ENCODE measurements at regions not wholly inside any gene's neighbourhood (a gene's known extent, or its start where the extent isn't known, plus 50 kb on each side); places are given as distances from the start of the nearest gene placed in this dataset.
A peak's percentile ranks its signal among the peaks of the same experiment; 100 is the strongest.
"Not testable (repeated sequence)": the region's sequence is repeated elsewhere in the genome, so short reads cannot be mapped to it uniquely, and the experiment has no call there.

- peak; percentile 31 for DNase-seq (ENCODE audit: low spot score)
These were observed 296.7 kb upstream of the USP25 start for GRCh38 chr21:15433091-15433490.

- no peak for DNase-seq (ENCODE audit: low spot score)
These were observed 295.4 kb upstream of the USP25 start for GRCh38 chr21:15434163-15434905.

- no peak for DNase-seq (ENCODE audit: low spot score)
These were observed 293.8 kb upstream of the USP25 start for GRCh38 chr21:15436031-15436430.

- peak; percentile 67 for DNase-seq (ENCODE audit: low spot score)
These were observed 291.9 kb upstream of the USP25 start for GRCh38 chr21:15437883-15438282.

- DNase-seq (ENCODE audit: low spot score), result no peak
These were observed 290.1 kb upstream of the USP25 start for GRCh38 chr21:15439726-15440125.

GRCh38 chr21:15441060-15441493 is 288.7 kb upstream of the USP25 start:
- DNase-seq (ENCODE audit: low spot score), result no peak

GRCh38 chr21:15441992-15442391 is 287.8 kb upstream of the USP25 start:
- no peak for DNase-seq (ENCODE audit: low spot score)

GRCh38 chr21:15442743-15443469 is 286.9 kb upstream of the USP25 start:
- DNase-seq (ENCODE audit: low spot score), result no peak

GRCh38 chr21:15443740-15444117 is 286.1 kb upstream of the USP25 start:
- no peak for DNase-seq (ENCODE audit: low spot score)

- peak; percentile 24 for DNase-seq (ENCODE audit: low spot score)
These were observed 285.4 kb upstream of the USP25 start for GRCh38 chr21:15444118-15444960.

GRCh38 chr21:15445327-15445726 is 284.5 kb upstream of the USP25 start:
- DNase-seq (ENCODE audit: low spot score), result no peak

GRCh38 chr21:15446223-15446622 is 283.6 kb upstream of the USP25 start:
- peak; percentile 37 for DNase-seq (ENCODE audit: low spot score)

- DNase-seq (ENCODE audit: low spot score), result no peak
These were observed 280.2 kb upstream of the USP25 start for GRCh38 chr21:15449556-15449955.

GRCh38 chr21:15453261-15453660 is 276.5 kb upstream of the USP25 start:
- DNase-seq (ENCODE audit: low spot score), result no peak

- not testable (repeated sequence) for DNase-seq (ENCODE audit: low spot score)
These were observed 276.0 kb upstream of the USP25 start for GRCh38 chr21:15453785-15454184.

GRCh38 chr21:15454931-15455330 is 274.9 kb upstream of the USP25 start:
- DNase-seq (ENCODE audit: low spot score), result not testable (repeated sequence)

- peak; percentile 84 for DNase-seq (ENCODE audit: low spot score)
These were observed 273.8 kb upstream of the USP25 start for GRCh38 chr21:15455819-15456462.

GRCh38 chr21:15457965-15458364 is 271.8 kb upstream of the USP25 start:
- DNase-seq (ENCODE audit: low spot score), result no peak

- no peak for DNase-seq (ENCODE audit: low spot score)
These were observed 267.7 kb upstream of the USP25 start for GRCh38 chr21:15462092-15462491.

- DNase-seq (ENCODE audit: low spot score), result no peak
These were observed 263.5 kb upstream of the USP25 start for GRCh38 chr21:15466329-15466728.

- DNase-seq (ENCODE audit: low spot score), result no peak
These were observed 261.4 kb upstream of the USP25 start for GRCh38 chr21:15468368-15468767.
